Transverse colon (tissue), 4 donors: ENCODE measurements at regions not wholly inside any gene's neighbourhood (a gene's known extent, or its start where the extent isn't known, plus 50 kb on each side); places are given as distances from the start of the nearest gene placed in this dataset.

Experiments used
- DNase-seq: peaks from one replicate; pipeline ENCODE4 v3.0.0-alpha.2; 2019
- H3K27ac ChIP-seq, 4 donors: fragments of 200-600 bp; sonication (generic); 2 replicates each; pipeline ENCODE4 v1.5.1; 2016 to 2018; ENCODE audit warnings: inconsistent platforms in 4 of 4
- H3K27me3 ChIP-seq: fragments of 200-600 bp; sonication (generic); 2 replicates; pipeline ENCODE4 v1.5.1; 2017; ENCODE audit warnings: inconsistent platforms
- H3K36me3 ChIP-seq, 4 donors: fragments of 200-600 bp; sonication (generic); 2 replicates each; pipeline ENCODE4 v1.5.1; 2017 to 2019; ENCODE audit warnings: inconsistent platforms in 4 of 4
- H3K4me1 ChIP-seq, 4 donors: fragments of 200-600 bp; sonication (generic); 2 replicates each; pipeline ENCODE4 v1.5.1; 2017 to 2020; ENCODE audit warnings: inconsistent platforms in 4 of 4
- H3K4me3 ChIP-seq, 4 donors: fragments of 200-600 bp; sonication (generic); 1 replicate in 1 of 4; 2 replicates in 3 of 4; pipeline versions ENCODE4 v1.5.1 to v1.6.1; 2017 to 2019; ENCODE audit warnings: inconsistent platforms in 4 of 4
- H3K9me3 ChIP-seq, 2 donors: fragments of 200-600 bp; sonication (generic); 2 replicates each; pipeline ENCODE4 v1.5.1; 2017 to 2019; ENCODE audit warnings: inconsistent platforms in 2 of 2
- EP300 ChIP-seq: sonication (generic); formaldehyde crosslinking; IDR thresholded peaks from one replicate; pipeline ENCODE4 v1.6.1; 2017; ENCODE audit warnings: antibody characterized with exemption, low read depth
- POLR2A ChIP-seq: fragments of 450-650 bp; IDR thresholded peaks from one replicate; pipeline ENCODE4 v1.6.1; 2016; ENCODE audit warnings: antibody characterized with exemption, mild to moderate bottlenecking, moderate library complexity
- POLR2AphosphoS5 ChIP-seq, 3 donors: sonication (generic); formaldehyde crosslinking; IDR thresholded peaks; one replicate each; pipeline ENCODE4 v1.6.1; 2016; ENCODE audit warnings: antibody characterized with exemption in 3 of 3
- WGBS, 2 donors: methylation state at CpG; one replicate each; pipeline ENCODE4 v1.1.5; 2018; ENCODE audit warnings: low coverage in 1 of 2; 5-methylcytosine and 5-hydroxymethylcytosine counted together
- in situ Hi-C, 4 donors: fragments of 200-750 bp; cut with MboI; loops; one replicate each; pipeline versions ENCODE4 v1.15.0 to v1.15.1; 2017; ENCODE audit warnings: low sequenced_read_pairs in 3 of 4, low pct_ligation_motif_present in 1 of 4, low pct_unique_long_range_greater_than_20kb in 1 of 4
- intact Hi-C: fragments of 100-400 bp; cut with DNase I; formaldehyde crosslinking; loops from one replicate; pipeline ENCODE4 v1.15.1; 2023; ENCODE audit warnings: low total_unique reads
- TF ChIP-seq, protein P1 (sequence below), 5 experiments: fragments of 200-600 bp in 3 of 5; fragments of 450-650 bp in 2 of 5; sonication (generic) in 3 of 5; IDR thresholded peaks; 1 replicate in 2 of 5; 2 replicates in 3 of 5; pipeline ENCODE4 v1.5.1; 2016 to 2017; ENCODE audit warnings: antibody characterized with exemption in 5 of 5, inconsistent platforms in 3 of 5, mild to moderate bottlenecking in 2 of 5, moderate library complexity in 1 of 5

DNA sequence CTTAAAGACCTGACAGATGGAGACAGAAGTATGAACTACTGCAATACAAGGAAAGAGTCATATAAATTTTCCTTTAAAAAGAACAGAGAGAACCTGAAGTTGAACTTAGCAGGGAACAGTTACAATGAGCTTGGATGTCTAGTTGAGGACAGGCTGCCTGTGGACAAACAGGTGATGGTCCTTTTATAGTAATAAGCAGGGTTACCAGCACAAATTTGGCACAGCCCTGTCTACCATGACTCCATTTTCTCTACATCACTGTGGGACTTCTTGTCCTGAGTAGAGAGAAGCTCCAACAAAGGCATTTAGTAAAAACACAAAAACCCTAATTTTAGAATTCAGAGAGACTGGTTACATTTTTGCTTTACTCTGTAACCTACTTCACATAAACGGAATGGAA, 448.1 kb downstream of the PLCL1 start:
- WGBS, 2 donors = 43 to 78% methylated on average over 1 of the region's 1 CpG
- in situ Hi-C loops = no loop called here
- Histone ChIP-seq H3K4me3 (no peak overlapping the region), H3K27me3 (no peaks in the 10 kb centered on the region), H3K27ac (no peak overlapping the region), H3K36me3 (no peaks in the 10 kb centered on the region), H3K9me3 (no peaks in the 10 kb centered on the region), H3K4me1 (peaks cover 0 to 5% (median 0%) of the 10 kb centered on the region in 4 donors)
- no peak for DNase-seq
- intact Hi-C loops = no loop called here
- TF ChIP-seq, protein P1, sequence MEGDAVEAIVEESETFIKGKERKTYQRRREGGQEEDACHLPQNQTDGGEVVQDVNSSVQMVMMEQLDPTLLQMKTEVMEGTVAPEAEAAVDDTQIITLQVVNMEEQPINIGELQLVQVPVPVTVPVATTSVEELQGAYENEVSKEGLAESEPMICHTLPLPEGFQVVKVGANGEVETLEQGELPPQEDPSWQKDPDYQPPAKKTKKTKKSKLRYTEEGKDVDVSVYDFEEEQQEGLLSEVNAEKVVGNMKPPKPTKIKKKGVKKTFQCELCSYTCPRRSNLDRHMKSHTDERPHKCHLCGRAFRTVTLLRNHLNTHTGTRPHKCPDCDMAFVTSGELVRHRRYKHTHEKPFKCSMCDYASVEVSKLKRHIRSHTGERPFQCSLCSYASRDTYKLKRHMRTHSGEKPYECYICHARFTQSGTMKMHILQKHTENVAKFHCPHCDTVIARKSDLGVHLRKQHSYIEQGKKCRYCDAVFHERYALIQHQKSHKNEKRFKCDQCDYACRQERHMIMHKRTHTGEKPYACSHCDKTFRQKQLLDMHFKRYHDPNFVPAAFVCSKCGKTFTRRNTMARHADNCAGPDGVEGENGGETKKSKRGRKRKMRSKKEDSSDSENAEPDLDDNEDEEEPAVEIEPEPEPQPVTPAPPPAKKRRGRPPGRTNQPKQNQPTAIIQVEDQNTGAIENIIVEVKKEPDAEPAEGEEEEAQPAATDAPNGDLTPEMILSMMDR (IDR thresholded peaks at IDR 0.05) = no peak
- TF ChIP-seq POLR2AphosphoS5 (IDR thresholded peaks at IDR 0.05) = no peak
- TF ChIP-seq POLR2A = no peak
- TF ChIP-seq EP300 = no peak

DNA sequence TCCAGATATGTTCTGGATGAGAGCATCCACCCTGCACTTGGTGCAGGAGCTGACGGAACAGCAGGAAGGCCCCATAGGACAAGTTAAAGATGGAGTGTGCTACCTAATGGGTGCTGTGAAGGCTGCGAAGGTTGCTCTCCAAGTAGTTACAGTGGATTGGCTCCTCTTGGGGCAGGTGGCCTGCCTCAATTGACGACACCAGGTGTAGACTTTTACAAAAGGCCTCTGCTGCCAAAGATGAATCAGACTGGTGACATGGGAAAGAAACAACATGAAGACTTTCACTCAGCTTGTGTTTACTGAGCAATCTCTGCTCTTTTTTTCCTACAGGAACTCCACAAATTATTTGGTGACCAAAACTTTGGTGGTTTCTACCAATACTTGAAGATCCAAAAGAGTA, 437.7 kb downstream of the PLCL1 start:
- H3K27me3 ChIP-seq = peaks cover 5% of the 10 kb centered on the region
- no peaks in the 10 kb centered on the region for H3K4me1 ChIP-seq
- H3K9me3 ChIP-seq = no peaks in the 10 kb centered on the region
- in situ Hi-C loops (no loop called here), intact Hi-C loops (no loop called here)
- no peak for TF ChIP-seq POLR2AphosphoS5 (IDR thresholded peaks at IDR 0.05)
- H3K27ac ChIP-seq = no peak overlapping the region
- H3K36me3 ChIP-seq = no peaks in the 10 kb centered on the region
- H3K4me3 ChIP-seq = no peak overlapping the region
- 78% methylated on average over 3 of the region's 3 CpGs; no CpG with 5 or more reads in 1 of the 2 donors for WGBS, 2 donors
- DNase-seq = no peak

DNA sequence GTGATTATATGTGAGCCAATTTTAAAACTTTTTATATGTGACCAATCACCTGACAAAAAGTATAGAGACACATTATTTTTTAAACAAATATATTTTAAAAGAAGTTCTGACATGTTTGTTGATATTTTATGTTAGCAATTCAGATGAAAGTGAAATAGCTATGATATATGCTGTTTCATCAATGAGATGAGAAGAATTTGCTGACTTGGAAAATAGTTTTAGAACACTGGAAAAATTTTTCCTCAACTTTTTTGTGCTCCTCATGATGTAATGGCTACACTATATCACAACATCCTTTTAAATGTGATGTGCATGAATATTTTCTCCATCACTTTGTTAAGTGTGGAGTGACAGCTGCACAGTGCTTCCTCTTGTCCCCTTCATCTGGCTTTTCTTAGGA, 434.0 kb downstream of the PLCL1 start:
- TF ChIP-seq, protein P1 (IDR thresholded peaks at IDR 0.05) = no peak
- TF ChIP-seq POLR2AphosphoS5 (IDR thresholded peaks at IDR 0.05) (no peak), POLR2A (no peak), EP300 (no peak)
- no peaks in the 10 kb centered on the region for H3K4me1 ChIP-seq
- no peak overlapping the region for H3K4me3 ChIP-seq
- H3K9me3 ChIP-seq = no peaks in the 10 kb centered on the region
- no peak overlapping the region for H3K27ac ChIP-seq
- no peaks in the 10 kb centered on the region for H3K27me3 ChIP-seq
- H3K36me3 ChIP-seq = no peaks in the 10 kb centered on the region
- in situ Hi-C loops = no loop called here
- no peak for DNase-seq
- intact Hi-C loops = no loop called here

DNA sequence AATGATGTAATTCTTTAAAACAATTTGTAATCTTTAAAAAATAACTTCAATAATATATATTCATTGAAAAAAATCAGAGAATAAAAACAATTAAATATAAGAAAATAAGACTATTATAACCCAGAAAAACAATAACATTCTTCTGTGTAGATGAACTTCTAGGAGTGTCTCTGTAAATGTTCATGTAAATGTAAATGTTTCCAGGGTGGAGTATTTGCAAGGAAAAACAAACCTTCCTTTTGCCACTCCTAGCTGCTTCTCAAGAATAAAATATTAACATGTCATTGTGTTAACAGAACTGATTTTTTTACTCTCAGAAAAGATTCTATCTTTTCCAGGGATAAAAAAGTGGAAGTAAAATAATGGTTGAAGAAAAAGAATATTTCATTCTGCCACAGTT, 431.9 kb downstream of the PLCL1 start:
- Histone ChIP-seq H3K9me3 (no peaks in the 10 kb centered on the region), H3K36me3 (no peaks in the 10 kb centered on the region), H3K4me3 (no peak overlapping the region), H3K27ac (no peak overlapping the region), H3K4me1 (no peaks in the 10 kb centered on the region), H3K27me3 (no peaks in the 10 kb centered on the region)
- intact Hi-C loops (no loop called here), in situ Hi-C loops (no loop called here)
- DNase-seq = no peak
- TF ChIP-seq, protein P1 (IDR thresholded peaks at IDR 0.05) = no peak
- no peak for TF ChIP-seq POLR2AphosphoS5 (IDR thresholded peaks at IDR 0.05)
- TF ChIP-seq POLR2A = no peak
- no peak for TF ChIP-seq EP300

DNA sequence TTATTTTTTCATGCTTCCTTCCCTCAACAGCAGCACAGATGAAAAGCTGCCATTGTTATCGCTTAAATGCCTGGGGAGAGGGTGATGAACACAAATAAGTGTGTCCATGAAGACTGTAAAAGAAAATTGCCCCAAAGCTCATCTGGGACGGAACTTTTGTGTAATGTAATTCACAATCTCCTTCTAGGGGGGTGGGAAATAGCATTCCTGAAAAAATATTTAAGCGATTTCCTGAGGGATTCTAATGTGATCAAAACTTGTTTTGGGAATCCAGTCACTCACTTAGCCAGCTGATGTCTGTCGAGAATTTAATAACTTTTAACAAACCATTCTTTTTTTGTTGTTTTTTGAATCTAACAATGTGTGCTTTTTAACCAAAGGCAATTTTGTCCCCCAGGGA, 427.9 kb downstream of the PLCL1 start:
- no peaks in the 10 kb centered on the region for H3K36me3 ChIP-seq
- no peak overlapping the region for H3K27ac ChIP-seq
- no peak for TF ChIP-seq POLR2A
- TF ChIP-seq EP300 = no peak
- TF ChIP-seq POLR2AphosphoS5 (IDR thresholded peaks at IDR 0.05) = no peak
- TF ChIP-seq, protein P1 (IDR thresholded peaks at IDR 0.05) = no peak
- H3K4me1 ChIP-seq = no peaks in the 10 kb centered on the region
- no peaks in the 10 kb centered on the region for H3K9me3 ChIP-seq
- in situ Hi-C loops = no loop called here
- H3K4me3 ChIP-seq = no peak overlapping the region
- intact Hi-C loops = no loop called here
- H3K27me3 ChIP-seq = no peaks in the 10 kb centered on the region
- no peak for DNase-seq
- WGBS, 2 donors = 64 to 86% methylated on average over 4 of the region's 4 CpGs
